GM12878 (cell line): ENCODE measurements at regions not wholly inside any gene's neighbourhood (a gene's known extent, or its start where the extent isn't known, plus 50 kb on each side); places are given as distances from the start of the nearest gene placed in this dataset.

Experiments used
- ATAC-seq: fragments of 200-7000 bp; cut with Tn5 transposase; 3 replicates; pipeline ENCODE4 v1.9.1; 2020; ENCODE audit warnings: mild to moderate bottlenecking, moderate library complexity
- BruUV-seq: library from RNA; stranded (reverse); fragments of 400-500 nt; replicated peaks from 2 replicates; lab custom pipeline; 2021; lab: Mats Ljungman, UMichigan
- CTCF ChIA-PET: fragments of 300-600 bp; sonication (Branson Sonifier 250); formaldehyde crosslinking; extraction: SDS; loops from one replicate; lab custom pipeline; 2021; ENCODE audit warnings: inconsistent platforms; lab: Yijun Ruan, JAX
- POLR2A ChIA-PET: fragments of 350-600 bp; formaldehyde crosslinking; extraction: SDS; loops from one replicate; lab custom pipeline; 2021; ENCODE audit warnings: inconsistent platforms; lab: Charles Lee
- RAD21 ChIA-PET: fragments of 300-600 bp; sonication (Branson Sonifier 250); formaldehyde crosslinking; loops from one replicate; lab custom pipeline; 2023; ENCODE audit warnings: antibody characterized with exemption; ENCODE audit not compliant: unreplicated experiment; lab: Charles Lee
- SMC1A ChIA-PET: fragments of 300-600 bp; sonication (Branson Sonifier 250); formaldehyde crosslinking; loops from one replicate; lab custom pipeline; 2023; ENCODE audit not compliant: unreplicated experiment, uncharacterized antibody; lab: Charles Lee
- DNase-seq: peaks from one replicate; pipeline ENCODE4 v3.0.0-alpha.2; 2011; ENCODE audit warnings: low read depth, low spot score
- FAIRE-seq: peaks from 3 replicates; lab custom pipeline; 2011; peaks lifted over from hg19 to GRCh38; lab: Jason Lieb, UNC
- H2AFZ ChIP-seq: 2 replicates; pipeline ENCODE4 v1.6.0; 2011; ENCODE audit warnings: low read depth, low read length, control low read depth; ENCODE audit not compliant: control insufficient read depth
- H3K27ac ChIP-seq: 2 replicates; pipeline ENCODE4 v1.5.1; 2011; ENCODE audit warnings: control low read depth; ENCODE audit not compliant: control insufficient read depth, insufficient read depth
- H3K27me3 ChIP-seq, 2 experiments: replicated peaks in 1 of 2; 2 replicates each; pipeline versions ENCODE4 v1.6.0 to v1.6.1; 2011; ENCODE audit warnings: low read length in 1 of 2; ENCODE audit not compliant: control insufficient read depth in 2 of 2, insufficient read depth in 2 of 2
- H3K36me3 ChIP-seq, 2 experiments: 2 replicates each; pipeline ENCODE4 v1.5.1; 2011; ENCODE audit warnings: low read length in 1 of 2; ENCODE audit not compliant: control insufficient read depth in 2 of 2, insufficient read depth in 2 of 2
- H3K4me1 ChIP-seq: 2 replicates; pipeline ENCODE4 v1.6.1; 2011; ENCODE audit warnings: mild to moderate bottlenecking, low read length, moderate library complexity, mixed read lengths; ENCODE audit not compliant: control insufficient read depth, insufficient read depth
- H3K4me2 ChIP-seq: 2 replicates; pipeline ENCODE4 v1.6.0; 2011; ENCODE audit warnings: control low read depth; ENCODE audit not compliant: control insufficient read depth, insufficient read depth
- H3K4me3 ChIP-seq: fragments of 200-600 bp; sonication (generic); 2 replicates; pipeline ENCODE4 v1.5.1; 2016
- H3K79me2 ChIP-seq: 2 replicates; pipeline ENCODE4 v1.6.0; 2011; ENCODE audit warnings: low read length; ENCODE audit not compliant: control insufficient read depth, insufficient read depth
- H3K9ac ChIP-seq: 2 replicates; pipeline ENCODE4 v1.8.0; 2011; ENCODE audit warnings: low read length, control low read depth, mixed read lengths; ENCODE audit not compliant: control insufficient read depth, insufficient read depth
- H3K9me3 ChIP-seq: replicated peaks from 3 replicates; pipeline ENCODE4 v1.5.1; 2011; ENCODE audit warnings: mild to moderate bottlenecking, low read length; ENCODE audit not compliant: control insufficient read depth, insufficient read depth
- H4K20me1 ChIP-seq: 2 replicates; pipeline ENCODE4 v1.6.0; 2011; ENCODE audit not compliant: control insufficient read depth, insufficient read depth
- WGBS: methylation state at CpG from one replicate; pipeline ENCODE4 v1.1.6; 2016; ENCODE audit warnings: low lambda C conversion rate; ENCODE audit not compliant: insufficient replicate concordance, insufficient coverage; ENCODE audit errors: missing lambda C conversion rate; 5-methylcytosine and 5-hydroxymethylcytosine counted together
- in situ Hi-C: fragments of 300-500 bp; cut with MboI; formaldehyde crosslinking; loops from 9 replicates; pipeline ENCODE4 v1.14.3; 2018; ENCODE audit warnings: mixed read lengths
- intact Hi-C: fragments of 100-400 bp; cut with micrococcal nuclease; formaldehyde crosslinking; loops from one replicate; pipeline ENCODE4 v1.14.2; 2022; ENCODE audit not compliant: unreplicated experiment
- TF ChIP-seq, protein P1 (sequence below): fragments of 450-650 bp; IDR thresholded peaks from 2 replicates; pipeline ENCODE4 v1.6.1; 2017; ENCODE audit warnings: antibody characterized with exemption, mild to moderate bottlenecking, moderate library complexity
- TF ChIP-seq, protein P2 (sequence below): IDR thresholded peaks from 2 replicates; pipeline ENCODE4 v1.6.1; 2012; ENCODE audit warnings: improper control_type of control experiment, low read depth, low read length; ENCODE audit not compliant: insufficient replicate concordance

DNA sequence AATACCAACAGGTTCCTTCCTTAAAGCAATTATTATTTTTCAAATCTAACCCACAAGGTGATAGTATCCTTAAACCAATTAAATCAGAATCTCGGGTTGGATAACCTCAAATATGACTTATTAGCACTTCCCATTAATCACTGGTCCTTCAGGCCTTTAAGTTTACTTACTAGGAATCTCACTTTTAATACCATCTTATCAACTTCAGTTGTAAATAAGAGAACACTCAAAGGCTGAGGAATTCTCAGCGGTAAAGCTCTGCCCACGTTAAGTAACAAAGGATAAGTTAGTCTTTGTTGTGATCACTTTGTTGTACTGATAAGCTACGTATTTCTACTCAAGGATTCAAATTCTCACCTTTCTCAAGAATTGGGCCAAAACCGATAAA is 82.0 kb downstream of the OR2B2 start:
- no peak for FAIRE-seq
- in situ Hi-C loops: loop anchor here (10.0 kb wide), 2 partner anchors 1635 to 1705 kb away; a partner anchor contains a TSS
- DNase-seq: no peak
- Histone ChIP-seq H3K4me2 (peak overlapping the region; percentile 86), H3K9ac (peak overlapping the region; percentile 79), H4K20me1 (no peaks in the 10 kb centered on the region), H3K4me3 (peak overlapping the region; percentile 74; the same call in 1 of the 2 replicates), H3K9me3 (no peaks in the 10 kb centered on the region), H3K27ac (peak overlapping the region; percentile 89), H3K4me1 (no peaks in the 10 kb centered on the region; the same call in 1 of the 2 replicates), H3K36me3 (no peaks in the 10 kb centered on the region), H3K27me3 (no peaks in the 10 kb centered on the region), H3K79me2 (peaks cover 11% of the 10 kb centered on the region), H2AFZ (no peak overlapping the region)
- ChIA-PET SMC1A (interaction anchor here (1.4 to 1.5 kb wide), 2 partner anchors 35 to 63 kb away, joined by 4 to 10 read pairs; a partner anchor contains a TSS), RAD21 (interaction anchor here (1.0 to 1.5 kb wide), 3 partner anchors 40 to 63 kb away, joined by 3 to 6 read pairs (median 4); a partner anchor contains a TSS), CTCF (no interaction called here), POLR2A (interaction anchor here (1.2 to 1.9 kb wide), 4 partner anchors 15 to 696 kb away, joined by 3 to 5 read pairs (median 4); a partner anchor contains a TSS)
- intact Hi-C loops: loop anchor here (10.0 kb wide), 1 partner anchor 305 kb away; no protein-coding TSS in a partner anchor
- ATAC-seq: peak; percentile 1; the same call in 2 of the 3 replicates
- TF ChIP-seq, protein P1, sequence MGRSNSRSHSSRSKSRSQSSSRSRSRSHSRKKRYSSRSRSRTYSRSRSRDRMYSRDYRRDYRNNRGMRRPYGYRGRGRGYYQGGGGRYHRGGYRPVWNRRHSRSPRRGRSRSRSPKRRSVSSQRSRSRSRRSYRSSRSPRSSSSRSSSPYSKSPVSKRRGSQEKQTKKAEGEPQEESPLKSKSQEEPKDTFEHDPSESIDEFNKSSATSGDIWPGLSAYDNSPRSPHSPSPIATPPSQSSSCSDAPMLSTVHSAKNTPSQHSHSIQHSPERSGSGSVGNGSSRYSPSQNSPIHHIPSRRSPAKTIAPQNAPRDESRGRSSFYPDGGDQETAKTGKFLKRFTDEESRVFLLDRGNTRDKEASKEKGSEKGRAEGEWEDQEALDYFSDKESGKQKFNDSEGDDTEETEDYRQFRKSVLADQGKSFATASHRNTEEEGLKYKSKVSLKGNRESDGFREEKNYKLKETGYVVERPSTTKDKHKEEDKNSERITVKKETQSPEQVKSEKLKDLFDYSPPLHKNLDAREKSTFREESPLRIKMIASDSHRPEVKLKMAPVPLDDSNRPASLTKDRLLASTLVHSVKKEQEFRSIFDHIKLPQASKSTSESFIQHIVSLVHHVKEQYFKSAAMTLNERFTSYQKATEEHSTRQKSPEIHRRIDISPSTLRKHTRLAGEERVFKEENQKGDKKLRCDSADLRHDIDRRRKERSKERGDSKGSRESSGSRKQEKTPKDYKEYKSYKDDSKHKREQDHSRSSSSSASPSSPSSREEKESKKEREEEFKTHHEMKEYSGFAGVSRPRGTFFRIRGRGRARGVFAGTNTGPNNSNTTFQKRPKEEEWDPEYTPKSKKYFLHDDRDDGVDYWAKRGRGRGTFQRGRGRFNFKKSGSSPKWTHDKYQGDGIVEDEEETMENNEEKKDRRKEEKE: no peak
- TF ChIP-seq, protein P2, sequence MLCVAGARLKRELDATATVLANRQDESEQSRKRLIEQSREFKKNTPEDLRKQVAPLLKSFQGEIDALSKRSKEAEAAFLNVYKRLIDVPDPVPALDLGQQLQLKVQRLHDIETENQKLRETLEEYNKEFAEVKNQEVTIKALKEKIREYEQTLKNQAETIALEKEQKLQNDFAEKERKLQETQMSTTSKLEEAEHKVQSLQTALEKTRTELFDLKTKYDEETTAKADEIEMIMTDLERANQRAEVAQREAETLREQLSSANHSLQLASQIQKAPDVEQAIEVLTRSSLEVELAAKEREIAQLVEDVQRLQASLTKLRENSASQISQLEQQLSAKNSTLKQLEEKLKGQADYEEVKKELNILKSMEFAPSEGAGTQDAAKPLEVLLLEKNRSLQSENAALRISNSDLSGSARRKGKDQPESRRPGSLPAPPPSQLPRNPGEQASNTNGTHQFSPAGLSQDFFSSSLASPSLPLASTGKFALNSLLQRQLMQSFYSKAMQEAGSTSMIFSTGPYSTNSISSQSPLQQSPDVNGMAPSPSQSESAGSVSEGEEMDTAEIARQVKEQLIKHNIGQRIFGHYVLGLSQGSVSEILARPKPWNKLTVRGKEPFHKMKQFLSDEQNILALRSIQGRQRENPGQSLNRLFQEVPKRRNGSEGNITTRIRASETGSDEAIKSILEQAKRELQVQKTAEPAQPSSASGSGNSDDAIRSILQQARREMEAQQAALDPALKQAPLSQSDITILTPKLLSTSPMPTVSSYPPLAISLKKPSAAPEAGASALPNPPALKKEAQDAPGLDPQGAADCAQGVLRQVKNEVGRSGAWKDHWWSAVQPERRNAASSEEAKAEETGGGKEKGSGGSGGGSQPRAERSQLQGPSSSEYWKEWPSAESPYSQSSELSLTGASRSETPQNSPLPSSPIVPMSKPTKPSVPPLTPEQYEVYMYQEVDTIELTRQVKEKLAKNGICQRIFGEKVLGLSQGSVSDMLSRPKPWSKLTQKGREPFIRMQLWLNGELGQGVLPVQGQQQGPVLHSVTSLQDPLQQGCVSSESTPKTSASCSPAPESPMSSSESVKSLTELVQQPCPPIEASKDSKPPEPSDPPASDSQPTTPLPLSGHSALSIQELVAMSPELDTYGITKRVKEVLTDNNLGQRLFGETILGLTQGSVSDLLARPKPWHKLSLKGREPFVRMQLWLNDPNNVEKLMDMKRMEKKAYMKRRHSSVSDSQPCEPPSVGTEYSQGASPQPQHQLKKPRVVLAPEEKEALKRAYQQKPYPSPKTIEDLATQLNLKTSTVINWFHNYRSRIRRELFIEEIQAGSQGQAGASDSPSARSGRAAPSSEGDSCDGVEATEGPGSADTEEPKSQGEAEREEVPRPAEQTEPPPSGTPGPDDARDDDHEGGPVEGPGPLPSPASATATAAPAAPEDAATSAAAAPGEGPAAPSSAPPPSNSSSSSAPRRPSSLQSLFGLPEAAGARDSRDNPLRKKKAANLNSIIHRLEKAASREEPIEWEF: no peak
- 0% methylated on average over 5 of the region's 5 CpGs for WGBS
- BruUV-seq: no TSS peak
